HL-60 (cell line): ENCODE measurements at regions not wholly inside any gene's neighbourhood (a gene's known extent, or its start where the extent isn't known, plus 50 kb on each side); places are given as distances from the start of the nearest gene placed in this dataset.

ENCODE experiments used
- DNase-seq, 2 experiments: peaks; one replicate each; pipeline ENCODE4 v3.0.0-alpha.2; 2010 to 2020; ENCODE audit warnings: low read depth in 1 of 2, low spot score in 1 of 2
- H3K27ac ChIP-seq: fragments of 250-450 bp; sonication (Bioruptor Pico); replicated peaks from 2 replicates; pipeline ENCODE4 v1.5.1; 2020; ENCODE audit warnings: mild to moderate bottlenecking, moderate library complexity
- H3K27me3 ChIP-seq: fragments of 250-450 bp; sonication (Bioruptor Pico); 2 replicates; pipeline ENCODE4 v1.5.1; 2021; ENCODE audit warnings: mild to moderate bottlenecking, moderate library complexity; ENCODE audit not compliant: insufficient read depth, poor library complexity, severe bottlenecking
- H3K4me3 ChIP-seq: replicated peaks from 2 replicates; pipeline ENCODE4 v1.5.1; 2011; ENCODE audit warnings: mild to moderate bottlenecking, control low read depth, low read length; ENCODE audit not compliant: insufficient read depth
- GABPA ChIP-seq: IDR thresholded peaks from 2 replicates; pipeline ENCODE4 v1.6.1; 2012; ENCODE audit warnings: low read depth
- POLR2AphosphoS5 ChIP-seq: IDR thresholded peaks from 2 replicates; pipeline ENCODE4 v1.6.1; 2012; ENCODE audit warnings: low read depth
- SPI1 ChIP-seq: IDR thresholded peaks from 2 replicates; pipeline ENCODE4 v1.6.1; 2012; ENCODE audit warnings: low read depth, mild to moderate bottlenecking, borderline replicate concordance
- TF ChIP-seq, protein P1 (sequence below): IDR thresholded peaks from 2 replicates; pipeline ENCODE4 v1.6.1; 2012; ENCODE audit warnings: low read depth; ENCODE audit not compliant: insufficient replicate concordance
- TF ChIP-seq, protein P2 (sequence below): IDR thresholded peaks from one replicate; pipeline ENCODE4 v1.5.1; 2011; ENCODE audit warnings: low read length, control low read depth, inconsistent platforms; ENCODE audit not compliant: insufficient read depth

DNA sequence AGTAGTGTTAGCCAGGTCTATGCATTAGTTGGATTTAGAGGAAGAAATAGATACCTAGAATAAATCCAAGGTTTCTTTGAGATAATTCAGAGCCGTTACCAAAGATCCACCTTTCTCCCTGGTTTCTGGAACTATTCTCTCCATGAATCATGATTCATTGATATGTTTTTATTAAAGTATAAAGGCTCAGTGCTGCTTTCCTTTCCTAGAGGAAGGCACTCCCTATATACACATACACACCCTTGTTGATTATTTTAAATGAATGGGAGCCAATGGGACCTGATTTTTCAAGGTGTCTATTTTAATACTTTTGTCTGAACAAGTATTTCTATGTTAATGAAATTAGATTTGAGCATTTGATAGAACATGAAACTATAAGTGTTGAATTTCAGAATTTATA lies 146.8 kb upstream of the SPRY1 start:
- no peak overlapping the region for H3K27ac ChIP-seq
- H3K27me3 ChIP-seq = no peaks in the 10 kb centered on the region
- no peak overlapping the region for H3K4me3 ChIP-seq
- TF ChIP-seq POLR2AphosphoS5 (no peak), SPI1 (no peak), GABPA (no peak)
- TF ChIP-seq, protein P1, sequence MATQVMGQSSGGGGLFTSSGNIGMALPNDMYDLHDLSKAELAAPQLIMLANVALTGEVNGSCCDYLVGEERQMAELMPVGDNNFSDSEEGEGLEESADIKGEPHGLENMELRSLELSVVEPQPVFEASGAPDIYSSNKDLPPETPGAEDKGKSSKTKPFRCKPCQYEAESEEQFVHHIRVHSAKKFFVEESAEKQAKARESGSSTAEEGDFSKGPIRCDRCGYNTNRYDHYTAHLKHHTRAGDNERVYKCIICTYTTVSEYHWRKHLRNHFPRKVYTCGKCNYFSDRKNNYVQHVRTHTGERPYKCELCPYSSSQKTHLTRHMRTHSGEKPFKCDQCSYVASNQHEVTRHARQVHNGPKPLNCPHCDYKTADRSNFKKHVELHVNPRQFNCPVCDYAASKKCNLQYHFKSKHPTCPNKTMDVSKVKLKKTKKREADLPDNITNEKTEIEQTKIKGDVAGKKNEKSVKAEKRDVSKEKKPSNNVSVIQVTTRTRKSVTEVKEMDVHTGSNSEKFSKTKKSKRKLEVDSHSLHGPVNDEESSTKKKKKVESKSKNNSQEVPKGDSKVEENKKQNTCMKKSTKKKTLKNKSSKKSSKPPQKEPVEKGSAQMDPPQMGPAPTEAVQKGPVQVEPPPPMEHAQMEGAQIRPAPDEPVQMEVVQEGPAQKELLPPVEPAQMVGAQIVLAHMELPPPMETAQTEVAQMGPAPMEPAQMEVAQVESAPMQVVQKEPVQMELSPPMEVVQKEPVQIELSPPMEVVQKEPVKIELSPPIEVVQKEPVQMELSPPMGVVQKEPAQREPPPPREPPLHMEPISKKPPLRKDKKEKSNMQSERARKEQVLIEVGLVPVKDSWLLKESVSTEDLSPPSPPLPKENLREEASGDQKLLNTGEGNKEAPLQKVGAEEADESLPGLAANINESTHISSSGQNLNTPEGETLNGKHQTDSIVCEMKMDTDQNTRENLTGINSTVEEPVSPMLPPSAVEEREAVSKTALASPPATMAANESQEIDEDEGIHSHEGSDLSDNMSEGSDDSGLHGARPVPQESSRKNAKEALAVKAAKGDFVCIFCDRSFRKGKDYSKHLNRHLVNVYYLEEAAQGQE = no peak
- TF ChIP-seq, protein P2, sequence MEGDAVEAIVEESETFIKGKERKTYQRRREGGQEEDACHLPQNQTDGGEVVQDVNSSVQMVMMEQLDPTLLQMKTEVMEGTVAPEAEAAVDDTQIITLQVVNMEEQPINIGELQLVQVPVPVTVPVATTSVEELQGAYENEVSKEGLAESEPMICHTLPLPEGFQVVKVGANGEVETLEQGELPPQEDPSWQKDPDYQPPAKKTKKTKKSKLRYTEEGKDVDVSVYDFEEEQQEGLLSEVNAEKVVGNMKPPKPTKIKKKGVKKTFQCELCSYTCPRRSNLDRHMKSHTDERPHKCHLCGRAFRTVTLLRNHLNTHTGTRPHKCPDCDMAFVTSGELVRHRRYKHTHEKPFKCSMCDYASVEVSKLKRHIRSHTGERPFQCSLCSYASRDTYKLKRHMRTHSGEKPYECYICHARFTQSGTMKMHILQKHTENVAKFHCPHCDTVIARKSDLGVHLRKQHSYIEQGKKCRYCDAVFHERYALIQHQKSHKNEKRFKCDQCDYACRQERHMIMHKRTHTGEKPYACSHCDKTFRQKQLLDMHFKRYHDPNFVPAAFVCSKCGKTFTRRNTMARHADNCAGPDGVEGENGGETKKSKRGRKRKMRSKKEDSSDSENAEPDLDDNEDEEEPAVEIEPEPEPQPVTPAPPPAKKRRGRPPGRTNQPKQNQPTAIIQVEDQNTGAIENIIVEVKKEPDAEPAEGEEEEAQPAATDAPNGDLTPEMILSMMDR = no peak
- no peak for DNase-seq

DNA sequence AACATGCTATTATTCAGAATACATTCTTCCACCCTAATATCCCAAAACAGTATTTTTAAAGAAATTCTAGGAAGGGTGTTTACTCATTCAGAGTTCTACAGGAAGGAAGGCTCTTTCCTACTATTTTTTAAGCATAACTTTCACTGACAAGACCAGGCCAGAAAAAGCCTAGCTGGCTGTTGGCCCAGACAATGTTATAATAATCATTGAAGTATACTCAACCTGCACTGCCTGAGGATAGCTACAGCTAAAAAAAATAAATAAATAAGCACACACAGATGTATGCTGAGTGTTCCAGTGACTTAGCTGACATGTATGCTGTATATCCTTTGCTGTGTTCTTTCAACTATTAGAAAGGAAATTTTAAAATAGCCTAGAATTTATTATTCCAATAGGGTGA lies 145.8 kb upstream of the SPRY1 start:
- TF ChIP-seq POLR2AphosphoS5 = no peak
- TF ChIP-seq, protein P1 = no peak
- TF ChIP-seq, protein P2 = no peak
- no peak for TF ChIP-seq GABPA
- TF ChIP-seq SPI1 = no peak
- no peak overlapping the region for H3K4me3 ChIP-seq
- no peak for DNase-seq
- H3K27ac ChIP-seq = no peak overlapping the region
- no peaks in the 10 kb centered on the region for H3K27me3 ChIP-seq

DNA sequence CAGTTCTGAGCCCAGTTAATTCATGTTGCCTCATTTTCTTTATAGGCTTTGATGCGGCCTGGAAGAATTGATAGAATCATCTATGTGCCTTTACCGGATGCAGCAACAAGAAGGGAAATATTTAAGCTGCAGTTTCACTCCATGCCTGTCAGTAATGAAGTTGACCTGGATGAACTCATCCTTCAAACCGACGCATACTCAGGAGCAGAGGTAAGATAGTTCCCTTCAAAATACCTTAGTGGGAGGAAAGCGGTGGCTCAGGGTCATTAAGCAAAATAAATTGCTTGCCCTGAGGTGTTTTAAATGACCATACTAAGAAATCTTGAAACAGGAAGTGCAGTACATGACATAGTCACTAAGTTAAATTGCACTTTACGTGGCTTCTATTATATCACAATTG lies 140.6 kb upstream of the SPRY1 start:
- Histone ChIP-seq H3K27me3 (no peaks in the 10 kb centered on the region), H3K27ac (no peak overlapping the region), H3K4me3 (no peak overlapping the region)
- TF ChIP-seq POLR2AphosphoS5 (no peak), GABPA (no peak), SPI1 (peak; percentile 68)
- TF ChIP-seq, protein P1 = no peak
- TF ChIP-seq, protein P2 = no peak
- no peak for DNase-seq
